ENCODE measurements at regions not wholly inside any gene's neighbourhood (a gene's known extent, or its start where the extent isn't known, plus 50 kb on each side); places are given as distances from the start of the nearest gene placed in this dataset.

DNA sequence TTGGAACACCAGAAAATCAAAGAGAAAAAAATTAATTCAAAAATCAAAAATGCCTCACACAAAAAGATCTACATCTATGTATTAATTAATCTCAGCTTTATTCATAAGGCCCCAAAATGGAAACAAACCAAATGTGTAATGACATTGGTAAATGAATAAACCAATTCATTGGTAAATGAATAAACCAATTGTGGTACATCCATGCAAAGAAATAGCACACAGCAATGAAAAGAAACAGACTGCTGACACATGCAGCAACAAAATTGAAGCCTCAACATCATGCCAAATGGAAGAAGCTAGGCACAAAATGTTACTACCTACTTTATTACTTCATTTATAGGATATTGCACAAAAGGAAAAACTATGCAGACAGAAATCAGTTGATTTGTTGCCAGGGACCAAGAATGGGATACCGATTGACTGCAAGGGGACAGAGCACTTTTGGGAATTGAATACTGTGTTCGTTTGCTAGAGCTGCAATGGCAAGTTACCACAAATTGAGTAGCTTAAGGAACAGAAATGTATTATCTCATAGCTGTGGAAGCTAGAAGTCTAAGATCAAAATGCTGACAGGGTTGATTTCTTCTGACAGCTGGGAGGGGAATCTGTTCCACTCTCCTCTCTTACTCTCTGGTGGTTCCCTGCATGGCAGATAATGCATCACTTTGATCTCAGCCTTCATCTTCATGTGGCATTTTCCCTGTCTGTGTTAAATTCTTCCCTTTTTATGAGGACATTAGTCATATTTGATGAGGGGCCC, 252.8 kb downstream of the RFC3 start:
- TF ChIP-seq CTCF (IDR thresholded peaks at IDR 0.05) (no peak), POLR2A (IDR thresholded peaks at IDR 0.05) (no peak)

All from thyroid gland (tissue), 4 donors.